K562 (cell line): ENCODE measurements at regions not wholly inside any gene's neighbourhood (a gene's known extent, or its start where the extent isn't known, plus 50 kb on each side); places are given as distances from the start of the nearest gene placed in this dataset.
A peak's percentile ranks its signal among the peaks of the same experiment; 100 is the strongest.

ENCODE experiments used
- BMI1 ChIP-seq: fragments of 150-350 bp; IDR thresholded peaks from 2 replicates; pipeline ENCODE4 v1.6.1; 2014; ENCODE audit warnings: low read length
- CBX3 ChIP-seq, 2 experiments: IDR thresholded peaks; 1 replicate in 1 of 2; 2 replicates in 1 of 2; pipeline ENCODE4 v1.6.1; 2012; ENCODE audit warnings: inconsistent platforms in 2 of 2, low read length in 2 of 2, borderline replicate concordance in 1 of 2, control low read depth in 1 of 2
- CLOCK ChIP-seq: fragments of 250-450 bp; sonication (Bioruptor Pico); IDR thresholded peaks from 2 replicates; pipeline ENCODE4 v1.4.0; 2020; ENCODE audit warnings: mild to moderate bottlenecking, moderate library complexity, borderline replicate concordance
- ELF4 ChIP-seq: fragments of 450-650 bp; formaldehyde crosslinking; IDR thresholded peaks from 2 replicates; pipeline ENCODE4 v1.4.0; 2022; ENCODE audit warnings: missing genetic modification characterization
- FOXM1 ChIP-seq, 2 experiments: fragments of 450-650 bp in 1 of 2; sonication (generic) in 1 of 2; formaldehyde crosslinking in 1 of 2; IDR thresholded peaks; 2 replicates each; pipeline versions ENCODE4 v1.6.1 to v1.9.0; 2017 to 2022; ENCODE audit warnings: low read depth in 2 of 2, mild to moderate bottlenecking in 2 of 2, missing genetic modification reagents in 1 of 2, moderate library complexity in 1 of 2
- HEY1 ChIP-seq: fragments of 250-450 bp; sonication (Bioruptor Pico); IDR thresholded peaks from 2 replicates; pipeline ENCODE4 v1.5.0; 2020; ENCODE audit warnings: mild to moderate bottlenecking, moderate library complexity, borderline replicate concordance
- ILK ChIP-seq: fragments of 450-650 bp; IDR thresholded peaks from 2 replicates; pipeline ENCODE4 v1.6.1; 2016; ENCODE audit warnings: missing genetic modification characterization, low read depth, mild to moderate bottlenecking, missing compliant biosample characterization, moderate library complexity, borderline replicate concordance
- KDM5B ChIP-seq: fragments of 200-600 bp; sonication (generic); IDR thresholded peaks from 2 replicates; pipeline ENCODE4 v1.6.1; 2012; ENCODE audit warnings: low read depth, mild to moderate bottlenecking, moderate library complexity, low read length, control low read depth, inconsistent platforms; ENCODE audit not compliant: insufficient replicate concordance
- MIER1 ChIP-seq: fragments of 450-650 bp; IDR thresholded peaks from 2 replicates; pipeline ENCODE4 v1.6.1; 2016; ENCODE audit warnings: antibody characterized with exemption, mild to moderate bottlenecking, low read depth
- NFRKB ChIP-seq: fragments of 450-650 bp; IDR thresholded peaks from 2 replicates; pipeline ENCODE4 v1.6.1; 2016; ENCODE audit warnings: low read depth
- POLR2H ChIP-seq: IDR thresholded peaks from 2 replicates; pipeline ENCODE4 v1.6.1; 2016; ENCODE audit warnings: missing genetic modification characterization, low read depth, mild to moderate bottlenecking, control low read depth, missing compliant biosample characterization, moderate library complexity
- SMC3 ChIP-seq: conservative IDR thresholded peaks from 2 replicates; pipeline ENCODE4 v1.6.1; 2011; ENCODE audit warnings: low read depth, low read length, improper control_type of control experiment; ENCODE audit not compliant: insufficient read depth
- SOX6 ChIP-seq: fragments of 450-650 bp; IDR thresholded peaks from 2 replicates; pipeline ENCODE4 v1.6.1; 2014; ENCODE audit warnings: mild to moderate bottlenecking
- ZNF311 ChIP-seq: fragments of 250-450 bp; sonication (Bioruptor Pico); IDR thresholded peaks from 2 replicates; pipeline ENCODE4 v1.4.0; 2020; ENCODE audit warnings: mild to moderate bottlenecking, moderate library complexity
- TF ChIP-seq, protein P1 (sequence below), 2 experiments: fragments of 450-650 bp; formaldehyde crosslinking in 1 of 2; IDR thresholded peaks; 2 replicates each; pipeline versions ENCODE4 v1.4.0 to v1.6.1; 2014 to 2020; ENCODE audit warnings: mild to moderate bottlenecking in 2 of 2, borderline replicate concordance in 1 of 2, low read depth in 1 of 2
- TF ChIP-seq, protein P2 (sequence below): fragments of 450-650 bp; formaldehyde crosslinking; conservative IDR thresholded peaks from 2 replicates; pipeline ENCODE4 v1.4.0; 2022; ENCODE audit warnings: mild to moderate bottlenecking, missing genetic modification characterization

DNA sequence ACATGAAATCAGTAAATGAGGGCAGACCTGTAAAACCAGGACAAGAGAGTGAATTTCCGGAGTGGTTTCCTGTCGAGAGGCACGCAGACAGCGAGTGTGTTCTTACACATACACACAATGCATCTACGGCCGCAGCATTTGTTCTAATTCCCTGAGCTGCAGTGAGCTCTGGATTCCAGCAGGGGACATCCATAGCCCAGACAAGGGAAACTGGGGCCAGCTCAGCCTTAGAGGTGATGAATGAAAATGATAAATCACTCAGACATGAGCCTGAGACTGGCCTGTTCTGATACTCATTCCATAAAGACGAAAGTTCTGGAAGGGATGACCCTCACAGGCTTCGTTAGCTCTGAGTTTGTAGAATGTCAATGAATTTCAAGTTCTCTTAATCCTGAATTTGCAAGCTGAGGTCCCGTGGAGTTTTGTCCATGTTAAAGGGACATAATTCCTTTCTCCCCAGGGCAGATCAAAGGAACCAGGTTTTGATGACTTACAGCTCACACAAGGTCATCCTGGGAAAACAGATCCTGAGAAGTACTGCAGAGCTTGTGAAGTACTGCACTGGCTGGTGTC is 207.9 kb upstream of the C1orf87 start (continued):
- TF ChIP-seq, protein P1, sequence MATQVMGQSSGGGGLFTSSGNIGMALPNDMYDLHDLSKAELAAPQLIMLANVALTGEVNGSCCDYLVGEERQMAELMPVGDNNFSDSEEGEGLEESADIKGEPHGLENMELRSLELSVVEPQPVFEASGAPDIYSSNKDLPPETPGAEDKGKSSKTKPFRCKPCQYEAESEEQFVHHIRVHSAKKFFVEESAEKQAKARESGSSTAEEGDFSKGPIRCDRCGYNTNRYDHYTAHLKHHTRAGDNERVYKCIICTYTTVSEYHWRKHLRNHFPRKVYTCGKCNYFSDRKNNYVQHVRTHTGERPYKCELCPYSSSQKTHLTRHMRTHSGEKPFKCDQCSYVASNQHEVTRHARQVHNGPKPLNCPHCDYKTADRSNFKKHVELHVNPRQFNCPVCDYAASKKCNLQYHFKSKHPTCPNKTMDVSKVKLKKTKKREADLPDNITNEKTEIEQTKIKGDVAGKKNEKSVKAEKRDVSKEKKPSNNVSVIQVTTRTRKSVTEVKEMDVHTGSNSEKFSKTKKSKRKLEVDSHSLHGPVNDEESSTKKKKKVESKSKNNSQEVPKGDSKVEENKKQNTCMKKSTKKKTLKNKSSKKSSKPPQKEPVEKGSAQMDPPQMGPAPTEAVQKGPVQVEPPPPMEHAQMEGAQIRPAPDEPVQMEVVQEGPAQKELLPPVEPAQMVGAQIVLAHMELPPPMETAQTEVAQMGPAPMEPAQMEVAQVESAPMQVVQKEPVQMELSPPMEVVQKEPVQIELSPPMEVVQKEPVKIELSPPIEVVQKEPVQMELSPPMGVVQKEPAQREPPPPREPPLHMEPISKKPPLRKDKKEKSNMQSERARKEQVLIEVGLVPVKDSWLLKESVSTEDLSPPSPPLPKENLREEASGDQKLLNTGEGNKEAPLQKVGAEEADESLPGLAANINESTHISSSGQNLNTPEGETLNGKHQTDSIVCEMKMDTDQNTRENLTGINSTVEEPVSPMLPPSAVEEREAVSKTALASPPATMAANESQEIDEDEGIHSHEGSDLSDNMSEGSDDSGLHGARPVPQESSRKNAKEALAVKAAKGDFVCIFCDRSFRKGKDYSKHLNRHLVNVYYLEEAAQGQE (IDR thresholded peaks at IDR 0.05; ENCODE audit: borderline replicate concordance) = peak; percentile 68
- TF ChIP-seq, protein P1 (CRISPR knock-in tag; IDR thresholded peaks at IDR 0.05; ENCODE audit: low read depth) = no peak
- TF ChIP-seq POLR2H (tag) (no peak), SOX6 (no peak), ZNF311 (CRISPR knock-in tag) (no peak), SMC3 (peak; percentile 45; the same call in 1 of the 2 replicates), HEY1 (CRISPR knock-in tag) (no peak), CLOCK (CRISPR knock-in tag) (no peak), ELF4 (CRISPR knock-in tag) (no peak), ILK (tag) (no peak), FOXM1 (IDR thresholded peaks at IDR 0.05; ENCODE audit: low read depth) (no peak), FOXM1 (CRISPR knock-in tag; IDR thresholded peaks at IDR 0.05; ENCODE audit: low read depth) (no peak), CBX3 (IDR thresholded peaks at IDR 0.05; ENCODE audit: borderline replicate concordance in 1 of 2, low read length in 2 of 2) (no peak), NFRKB (no peak), KDM5B (no peak), BMI1 (no peak), MIER1 (no peak)
- TF ChIP-seq, protein P2, sequence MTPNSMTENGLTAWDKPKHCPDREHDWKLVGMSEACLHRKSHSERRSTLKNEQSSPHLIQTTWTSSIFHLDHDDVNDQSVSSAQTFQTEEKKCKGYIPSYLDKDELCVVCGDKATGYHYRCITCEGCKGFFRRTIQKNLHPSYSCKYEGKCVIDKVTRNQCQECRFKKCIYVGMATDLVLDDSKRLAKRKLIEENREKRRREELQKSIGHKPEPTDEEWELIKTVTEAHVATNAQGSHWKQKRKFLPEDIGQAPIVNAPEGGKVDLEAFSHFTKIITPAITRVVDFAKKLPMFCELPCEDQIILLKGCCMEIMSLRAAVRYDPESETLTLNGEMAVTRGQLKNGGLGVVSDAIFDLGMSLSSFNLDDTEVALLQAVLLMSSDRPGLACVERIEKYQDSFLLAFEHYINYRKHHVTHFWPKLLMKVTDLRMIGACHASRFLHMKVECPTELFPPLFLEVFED = no peak
